NB4 (cell line): ENCODE measurements at regions not wholly inside any gene's neighbourhood (a gene's known extent, or its start where the extent isn't known, plus 50 kb on each side); places are given as distances from the start of the nearest gene placed in this dataset.

Experiments used
- DNase-seq: peaks from one replicate; pipeline ENCODE4 v3.0.0; 2010; ENCODE audit warnings: low read depth
- H3K4me3 ChIP-seq: one replicate; pipeline ENCODE4 v1.5.1; 2011; ENCODE audit warnings: mild to moderate bottlenecking, low read depth, low read length, moderate library complexity
- MAX ChIP-seq: IDR thresholded peaks from 2 replicates; pipeline ENCODE4 v1.6.1; 2011; ENCODE audit warnings: low read depth, low read length
- MYC ChIP-seq: IDR thresholded peaks from 2 replicates; pipeline ENCODE4 v1.6.1; 2011; ENCODE audit warnings: low read depth, low read length
- POLR2A ChIP-seq: IDR thresholded peaks from 2 replicates; pipeline ENCODE4 v1.6.1; 2011; ENCODE audit warnings: mild to moderate bottlenecking; ENCODE audit not compliant: insufficient read length; ENCODE audit errors: extremely low read depth
- TF ChIP-seq, protein P1 (sequence below): IDR thresholded peaks from one replicate; pipeline ENCODE4 v1.5.1; 2012; ENCODE audit warnings: low read depth, low read length

DNA sequence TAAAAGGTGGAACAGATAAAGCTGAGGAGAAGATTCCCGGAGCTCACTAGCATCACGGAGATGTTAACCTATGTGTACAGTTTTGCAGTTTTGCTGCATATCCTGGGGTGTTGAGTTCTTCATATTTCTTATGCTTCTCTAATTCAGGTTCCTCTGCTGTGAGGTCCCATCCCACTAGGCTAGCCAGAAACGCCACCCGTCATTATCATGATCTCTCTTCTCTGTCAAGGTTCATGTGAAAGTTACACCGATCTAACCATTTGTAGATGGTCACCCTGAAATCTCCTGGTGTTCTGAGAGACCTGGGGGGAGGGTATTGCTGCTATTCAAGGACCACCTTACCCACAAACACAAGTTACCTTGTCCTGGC lies 136.3 kb downstream of the CCDC71L start:
- TF ChIP-seq, protein P1, sequence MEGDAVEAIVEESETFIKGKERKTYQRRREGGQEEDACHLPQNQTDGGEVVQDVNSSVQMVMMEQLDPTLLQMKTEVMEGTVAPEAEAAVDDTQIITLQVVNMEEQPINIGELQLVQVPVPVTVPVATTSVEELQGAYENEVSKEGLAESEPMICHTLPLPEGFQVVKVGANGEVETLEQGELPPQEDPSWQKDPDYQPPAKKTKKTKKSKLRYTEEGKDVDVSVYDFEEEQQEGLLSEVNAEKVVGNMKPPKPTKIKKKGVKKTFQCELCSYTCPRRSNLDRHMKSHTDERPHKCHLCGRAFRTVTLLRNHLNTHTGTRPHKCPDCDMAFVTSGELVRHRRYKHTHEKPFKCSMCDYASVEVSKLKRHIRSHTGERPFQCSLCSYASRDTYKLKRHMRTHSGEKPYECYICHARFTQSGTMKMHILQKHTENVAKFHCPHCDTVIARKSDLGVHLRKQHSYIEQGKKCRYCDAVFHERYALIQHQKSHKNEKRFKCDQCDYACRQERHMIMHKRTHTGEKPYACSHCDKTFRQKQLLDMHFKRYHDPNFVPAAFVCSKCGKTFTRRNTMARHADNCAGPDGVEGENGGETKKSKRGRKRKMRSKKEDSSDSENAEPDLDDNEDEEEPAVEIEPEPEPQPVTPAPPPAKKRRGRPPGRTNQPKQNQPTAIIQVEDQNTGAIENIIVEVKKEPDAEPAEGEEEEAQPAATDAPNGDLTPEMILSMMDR, result no peak
- no peak for TF ChIP-seq MAX
- no peak for TF ChIP-seq MYC
- no peak for TF ChIP-seq POLR2A
- no peak for DNase-seq
- no peak overlapping the region for H3K4me3 ChIP-seq

- no peak for DNase-seq
- H3K4me3 ChIP-seq, result no peak overlapping the region
- TF ChIP-seq POLR2A (no peak), MYC (no peak), MAX (no peak)
- TF ChIP-seq, protein P1, result no peak
Observed at GRCh38 chr7:106523482-106523881, 137.5 kb downstream of the CCDC71L start.

DNA sequence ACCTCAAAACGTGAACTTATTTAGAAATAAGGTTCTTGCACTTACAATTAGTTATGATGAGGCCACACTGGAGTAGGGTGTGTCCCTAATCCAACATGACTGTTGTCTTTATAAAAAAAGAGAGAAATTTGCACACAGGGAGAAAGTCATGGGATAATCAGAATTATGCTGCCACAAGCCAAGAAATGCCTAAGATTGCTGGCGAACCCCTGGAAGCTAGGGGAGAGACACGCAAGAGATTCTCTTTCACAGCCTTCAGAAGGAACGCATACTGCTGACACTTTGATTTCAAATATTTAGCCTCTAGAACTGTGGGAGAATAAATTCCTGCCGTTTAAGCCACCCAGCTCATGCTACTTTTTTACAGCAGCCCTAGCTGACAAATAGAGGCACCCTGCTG lies 138.3 kb downstream of the CCDC71L start:
- TF ChIP-seq MAX, result no peak
- TF ChIP-seq, protein P1, result no peak
- no peak for TF ChIP-seq MYC
- H3K4me3 ChIP-seq, result no peak overlapping the region
- no peak for DNase-seq

DNA sequence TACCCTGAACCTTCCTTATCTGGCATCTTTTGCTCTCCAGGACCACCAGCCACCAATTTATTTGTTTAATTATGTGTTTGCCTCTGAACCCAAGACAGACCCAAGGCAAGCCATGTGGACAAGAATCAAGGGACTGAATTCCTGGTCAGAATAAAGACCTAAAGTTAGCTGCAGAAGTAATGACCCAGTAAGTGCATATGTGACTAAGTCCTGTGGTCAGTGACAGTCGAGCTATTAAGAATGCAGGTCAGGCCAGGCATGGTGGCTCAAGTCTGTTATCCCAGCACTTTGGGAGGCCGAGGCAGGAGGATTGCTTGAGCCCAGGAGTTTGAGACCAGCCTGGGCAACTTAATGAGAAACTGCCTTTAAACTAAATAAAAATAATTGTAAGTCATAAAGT lies 139.4 kb downstream of the CCDC71L start:
- no peak overlapping the region for H3K4me3 ChIP-seq
- TF ChIP-seq, protein P1, result no peak
- TF ChIP-seq MAX, result no peak
- TF ChIP-seq MYC, result no peak
- no peak for TF ChIP-seq POLR2A
- no peak for DNase-seq

- no peak overlapping the region for H3K4me3 ChIP-seq
- no peak for DNase-seq
- TF ChIP-seq, protein P1, result no peak
- TF ChIP-seq MAX, result no peak
- no peak for TF ChIP-seq MYC
- no peak for TF ChIP-seq POLR2A
Observed at GRCh38 chr7:106520962-106521514, 139.9 kb downstream of the CCDC71L start.

DNA sequence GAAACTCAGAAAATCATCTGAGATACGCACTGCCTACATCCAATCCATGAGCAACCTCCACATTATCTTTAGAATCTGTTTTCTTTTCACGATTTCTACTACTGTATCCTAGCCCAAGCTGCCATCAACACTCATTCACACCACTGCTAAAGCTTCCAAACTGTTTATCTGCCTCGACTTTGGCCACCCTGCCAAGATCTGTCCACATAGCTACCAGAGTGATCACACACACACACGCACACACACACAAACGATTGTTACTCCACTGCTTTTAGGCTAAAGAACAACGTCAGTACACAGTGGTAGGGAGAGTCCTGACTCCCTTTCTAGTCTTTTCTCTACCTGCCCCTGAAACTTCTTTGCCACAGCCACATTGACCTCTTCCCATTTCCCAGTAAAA lies 142.0 kb downstream of the CCDC71L start:
- H3K4me3 ChIP-seq, result no peak overlapping the region
- TF ChIP-seq, protein P1, result no peak
- TF ChIP-seq MAX (no peak), MYC (no peak), POLR2A (no peak)
- DNase-seq, result no peak
